ENCODE measurements at regions not wholly inside any gene's neighbourhood (a gene's known extent, or its start where the extent isn't known, plus 50 kb on each side); places are given as distances from the start of the nearest gene placed in this dataset.

DNA sequence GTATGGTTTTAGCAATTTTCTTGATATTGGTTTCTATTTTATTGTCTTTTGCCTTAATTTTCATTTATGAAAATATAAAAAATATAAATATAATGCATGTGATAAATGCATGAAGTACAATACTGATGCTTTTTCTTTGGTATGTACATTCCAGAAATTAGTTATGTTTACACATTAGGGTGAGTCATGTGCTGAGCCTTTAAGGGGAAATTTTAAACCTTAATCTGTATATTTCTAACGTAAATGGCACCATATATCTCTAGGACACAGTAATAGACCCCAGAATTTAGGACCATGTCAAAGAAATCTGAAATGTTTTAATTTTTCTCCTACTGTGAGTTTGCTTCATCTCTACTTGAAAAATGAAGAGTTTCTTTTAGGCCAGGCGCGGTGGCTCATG lies 117.8 kb upstream of the SPRY1 start:
- Histone ChIP-seq H3K36me3 (no peaks in the 10 kb centered on the region), H3K27me3 (no peaks in the 10 kb centered on the region), H3K4me1 (ENCODE audit: control insufficient read depth in 1 of 2, insufficient read depth in 1 of 2, low read depth in 1 of 2, low read length in 1 of 2) (peaks cover 0 to 2% of the 10 kb centered on the region in 2 experiments), H3K27ac (no peak overlapping the region), H3K9me3 (no peaks in the 10 kb centered on the region), H3K4me3 (ENCODE audit: low read depth in 1 of 2, low read length in 1 of 2) (no peak overlapping the region)
- TF ChIP-seq CTCF (IDR thresholded peaks at IDR 0.05) = no peak

- H3K27ac ChIP-seq = no peak overlapping the region
- TF ChIP-seq CTCF (IDR thresholded peaks at IDR 0.05) = no peak
- peaks cover 0 to 4% of the 10 kb centered on the region in 2 experiments for H3K4me1 ChIP-seq (ENCODE audit: control insufficient read depth in 1 of 2, insufficient read depth in 1 of 2, low read depth in 1 of 2, low read length in 1 of 2)
- no peaks in the 10 kb centered on the region for H3K27me3 ChIP-seq
- no peaks in the 10 kb centered on the region for H3K9me3 ChIP-seq
- no peaks in the 10 kb centered on the region for H3K36me3 ChIP-seq
- no peak overlapping the region for H3K4me3 ChIP-seq (ENCODE audit: low read depth in 1 of 2, low read length in 1 of 2)
Observed at GRCh38 chr4:123283371-123283895, 113.2 kb upstream of the SPRY1 start.

GRCh38 chr4:123284168-123284567 lies 112.4 kb upstream of the SPRY1 start:
- no peak overlapping the region for H3K4me3 ChIP-seq (ENCODE audit: low read depth in 1 of 2, low read length in 1 of 2)
- H3K36me3 ChIP-seq = no peaks in the 10 kb centered on the region
- no peak overlapping the region for H3K27ac ChIP-seq
- no peaks in the 10 kb centered on the region for H3K27me3 ChIP-seq
- H3K9me3 ChIP-seq = no peaks in the 10 kb centered on the region
- no peak for TF ChIP-seq CTCF (IDR thresholded peaks at IDR 0.05)
- peaks cover 0 to 4% of the 10 kb centered on the region in 2 experiments for H3K4me1 ChIP-seq (ENCODE audit: control insufficient read depth in 1 of 2, insufficient read depth in 1 of 2, low read depth in 1 of 2, low read length in 1 of 2)

DNA sequence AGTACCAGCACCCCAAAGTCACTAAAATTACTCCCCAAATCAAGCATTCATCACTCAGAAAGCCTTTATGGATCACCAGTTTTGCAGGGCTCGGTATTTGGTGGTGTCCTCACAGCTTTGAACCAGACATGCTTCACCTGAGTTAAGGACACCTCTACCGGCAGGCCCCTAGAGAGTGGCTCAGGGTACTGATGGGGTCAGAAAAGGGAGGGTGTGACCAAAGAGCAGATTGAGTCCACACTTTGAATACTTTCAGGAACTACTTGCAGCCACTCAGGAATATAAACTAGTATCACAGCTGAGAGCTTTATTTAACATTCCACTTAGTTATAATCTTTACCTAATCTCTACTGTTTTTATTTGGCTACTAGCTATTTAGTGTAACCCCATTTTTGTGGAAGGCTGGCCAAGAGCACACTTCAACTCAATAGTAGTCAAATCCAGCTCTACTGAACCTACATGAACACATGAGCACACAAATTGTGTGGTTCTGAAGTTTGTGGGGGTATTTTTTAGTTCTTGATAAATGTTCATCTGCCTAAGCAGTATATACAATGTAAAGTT lies 109.6 kb upstream of the SPRY1 start:
- no peak overlapping the region for H3K4me3 ChIP-seq (ENCODE audit: low read depth in 1 of 2, low read length in 1 of 2)
- H3K27me3 ChIP-seq = no peaks in the 10 kb centered on the region
- no peak overlapping the region for H3K27ac ChIP-seq
- no peak for TF ChIP-seq CTCF (IDR thresholded peaks at IDR 0.05)
- H3K36me3 ChIP-seq = no peaks in the 10 kb centered on the region
- H3K9me3 ChIP-seq = no peaks in the 10 kb centered on the region
- H3K4me1 ChIP-seq (ENCODE audit: control insufficient read depth in 1 of 2, insufficient read depth in 1 of 2, low read depth in 1 of 2, low read length in 1 of 2) = peaks cover 0 to 4% of the 10 kb centered on the region in 2 experiments

GRCh38 chr4:123288309-123289025 lies 108.1 kb upstream of the SPRY1 start:
- TF ChIP-seq CTCF (IDR thresholded peaks at IDR 0.05) = no peak
- Histone ChIP-seq H3K27me3 (no peaks in the 10 kb centered on the region), H3K36me3 (no peaks in the 10 kb centered on the region), H3K4me1 (ENCODE audit: control insufficient read depth in 1 of 2, insufficient read depth in 1 of 2, low read depth in 1 of 2, low read length in 1 of 2) (peaks cover 0 to 4% of the 10 kb centered on the region in 2 experiments), H3K27ac (no peak overlapping the region), H3K9me3 (no peaks in the 10 kb centered on the region), H3K4me3 (ENCODE audit: low read depth in 1 of 2, low read length in 1 of 2) (no peak overlapping the region)
